ENCODE measurements at regions not wholly inside any gene's neighbourhood (a gene's known extent, or its start where the extent isn't known, plus 50 kb on each side); places are given as distances from the start of the nearest gene placed in this dataset.

DNA sequence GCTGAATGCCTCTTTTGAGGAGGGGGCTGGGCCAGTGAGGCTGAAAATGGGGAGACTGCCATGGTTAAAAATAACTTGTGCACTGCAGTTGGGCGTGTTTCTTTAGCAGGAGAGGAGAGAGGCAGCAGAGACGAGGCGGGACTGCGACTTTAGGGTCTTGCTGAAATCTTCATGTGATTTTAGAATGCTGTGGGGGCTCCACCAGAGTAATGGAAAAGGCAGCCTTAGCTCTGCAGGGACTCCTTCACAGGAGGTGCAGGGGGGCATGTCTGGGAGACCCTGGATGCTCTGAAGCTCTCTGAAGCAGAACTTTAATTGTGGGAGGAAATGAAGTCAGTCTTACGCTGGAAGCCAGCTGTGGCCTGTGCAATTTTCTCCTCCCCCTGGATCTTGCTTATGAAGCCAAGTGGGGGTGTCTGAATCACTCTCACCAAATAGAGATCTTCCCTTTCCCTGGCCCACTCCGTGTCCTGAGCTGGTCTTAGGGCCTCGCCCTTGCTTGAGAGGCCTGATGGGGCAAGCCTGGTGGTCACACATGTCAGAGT lies 60.8 kb downstream of the NDUFS5 start:
- TF ChIP-seq, protein P1, sequence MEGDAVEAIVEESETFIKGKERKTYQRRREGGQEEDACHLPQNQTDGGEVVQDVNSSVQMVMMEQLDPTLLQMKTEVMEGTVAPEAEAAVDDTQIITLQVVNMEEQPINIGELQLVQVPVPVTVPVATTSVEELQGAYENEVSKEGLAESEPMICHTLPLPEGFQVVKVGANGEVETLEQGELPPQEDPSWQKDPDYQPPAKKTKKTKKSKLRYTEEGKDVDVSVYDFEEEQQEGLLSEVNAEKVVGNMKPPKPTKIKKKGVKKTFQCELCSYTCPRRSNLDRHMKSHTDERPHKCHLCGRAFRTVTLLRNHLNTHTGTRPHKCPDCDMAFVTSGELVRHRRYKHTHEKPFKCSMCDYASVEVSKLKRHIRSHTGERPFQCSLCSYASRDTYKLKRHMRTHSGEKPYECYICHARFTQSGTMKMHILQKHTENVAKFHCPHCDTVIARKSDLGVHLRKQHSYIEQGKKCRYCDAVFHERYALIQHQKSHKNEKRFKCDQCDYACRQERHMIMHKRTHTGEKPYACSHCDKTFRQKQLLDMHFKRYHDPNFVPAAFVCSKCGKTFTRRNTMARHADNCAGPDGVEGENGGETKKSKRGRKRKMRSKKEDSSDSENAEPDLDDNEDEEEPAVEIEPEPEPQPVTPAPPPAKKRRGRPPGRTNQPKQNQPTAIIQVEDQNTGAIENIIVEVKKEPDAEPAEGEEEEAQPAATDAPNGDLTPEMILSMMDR (optimal IDR thresholded peaks at IDR 0.05 in 1 of 3, IDR thresholded peaks at IDR 0.05 in 1 of 3, conservative IDR thresholded peaks at IDR 0.05 in 1 of 3; ENCODE audit: extremely low read depth in 1 of 3, insufficient read depth in 2 of 3, low read length in 3 of 3) = no peak
- no peak for TF ChIP-seq EZH2 (IDR thresholded peaks at IDR 0.05; ENCODE audit: low read length)
- Histone ChIP-seq H3K9me1 (ENCODE audit: control insufficient read depth, extremely low read depth, insufficient read depth, low read length) (no peaks in the 10 kb centered on the region), H3K27me3 (ENCODE audit: control insufficient read depth, extremely low read depth, insufficient read depth, low read length) (peaks cover 19% of the 10 kb centered on the region), H3K4me2 (ENCODE audit: control insufficient read depth, extremely low read depth, insufficient read depth, low read depth, low read length) (no peak overlapping the region), H3K79me2 (ENCODE audit: control insufficient read depth, insufficient read depth, low read length) (no peaks in the 10 kb centered on the region), H3K4me1 (ENCODE audit: control insufficient read depth, extremely low read depth, insufficient read depth, low read length) (peaks cover 19% of the 10 kb centered on the region), H3K4me3 (ENCODE audit: control insufficient read depth in 2 of 3, extremely low read depth in 1 of 3, insufficient read depth in 2 of 3, low read depth in 1 of 3, low read length in 3 of 3) (no peak overlapping the region), H2AFZ (ENCODE audit: control insufficient read depth, low read length) (no peak overlapping the region), H3K36me3 (ENCODE audit: control insufficient read depth in 2 of 2, extremely low read depth in 1 of 2, insufficient read depth in 2 of 2, low read length in 2 of 2) (no peaks in the 10 kb centered on the region), H3K9ac (ENCODE audit: control insufficient read depth, extremely low read depth, insufficient read depth, low read length) (no peak overlapping the region), H3K27ac (ENCODE audit: control insufficient read depth, insufficient read depth, low read length) (no peak overlapping the region), H4K20me1 (ENCODE audit: control insufficient read depth, extremely low read depth, insufficient read depth, low read length) (no peaks in the 10 kb centered on the region), H3K9me3 (ENCODE audit: control insufficient read depth, low read depth, low read length) (no peaks in the 10 kb centered on the region)
- DNase-seq (ENCODE audit: low read depth, low spot score) (no peak), FAIRE-seq (no peak)
- dilution Hi-C loops (cut with MboI; ENCODE audit: extremely low pct_ligation_motif_present, low sequenced_read_pairs) = no loop called here

- H3K27me3 ChIP-seq (ENCODE audit: control insufficient read depth, extremely low read depth, insufficient read depth, low read length) = peaks cover 14% of the 10 kb centered on the region
- H3K27ac ChIP-seq (ENCODE audit: control insufficient read depth, insufficient read depth, low read length) = no peak overlapping the region
- H3K4me3 ChIP-seq (ENCODE audit: control insufficient read depth in 2 of 3, extremely low read depth in 1 of 3, insufficient read depth in 2 of 3, low read depth in 1 of 3, low read length in 3 of 3) = no peak overlapping the region
- H3K79me2 ChIP-seq (ENCODE audit: control insufficient read depth, insufficient read depth, low read length) = no peaks in the 10 kb centered on the region
- H3K4me2 ChIP-seq (ENCODE audit: control insufficient read depth, extremely low read depth, insufficient read depth, low read depth, low read length) = no peak overlapping the region
- no peak overlapping the region for H2AFZ ChIP-seq (ENCODE audit: control insufficient read depth, low read length)
- no peak overlapping the region for H3K9ac ChIP-seq (ENCODE audit: control insufficient read depth, extremely low read depth, insufficient read depth, low read length)
- no peak for TF ChIP-seq EZH2 (IDR thresholded peaks at IDR 0.05; ENCODE audit: low read length)
- TF ChIP-seq, protein P1 (optimal IDR thresholded peaks at IDR 0.05 in 1 of 3, IDR thresholded peaks at IDR 0.05 in 1 of 3, conservative IDR thresholded peaks at IDR 0.05 in 1 of 3; ENCODE audit: extremely low read depth in 1 of 3, insufficient read depth in 2 of 3, low read length in 3 of 3) = no peak
- no peak for FAIRE-seq
- no peaks in the 10 kb centered on the region for H3K9me3 ChIP-seq (ENCODE audit: control insufficient read depth, low read depth, low read length)
- DNase-seq (ENCODE audit: low read depth, low spot score) = no peak
- no peaks in the 10 kb centered on the region for H3K9me1 ChIP-seq (ENCODE audit: control insufficient read depth, extremely low read depth, insufficient read depth, low read length)
- no peaks in the 10 kb centered on the region for H4K20me1 ChIP-seq (ENCODE audit: control insufficient read depth, extremely low read depth, insufficient read depth, low read length)
- no peaks in the 10 kb centered on the region for H3K36me3 ChIP-seq (ENCODE audit: control insufficient read depth in 2 of 2, extremely low read depth in 1 of 2, insufficient read depth in 2 of 2, low read length in 2 of 2)
- dilution Hi-C loops (cut with MboI; ENCODE audit: extremely low pct_ligation_motif_present, low sequenced_read_pairs) = no loop called here
- peaks cover 19% of the 10 kb centered on the region for H3K4me1 ChIP-seq (ENCODE audit: control insufficient read depth, extremely low read depth, insufficient read depth, low read length)
These were observed 61.3 kb downstream of the NDUFS5 start for GRCh38 chr1:39087435-39087834.
